Upper lobe of right lung (tissue), 1 donor: ENCODE measurements at regions not wholly inside any gene's neighbourhood (a gene's known extent, or its start where the extent isn't known, plus 50 kb on each side); places are given as distances from the start of the nearest gene placed in this dataset.

ENCODE experiments used
- ATAC-seq: fragments of 200-7000 bp; cut with Tn5 transposase; one replicate; pipeline ENCODE4 v1.9.1; 2020; ENCODE audit warnings: mild to moderate bottlenecking, moderate library complexity
- DNase-seq: peaks from one replicate; pipeline ENCODE4 v3.0.0-alpha.2; 2020
- H3K27ac ChIP-seq: fragments of 200-600 bp; one replicate; pipeline ENCODE4 v1.8.0; 2022
- H3K27me3 ChIP-seq: fragments of 200-600 bp; one replicate; pipeline ENCODE4 v1.8.0; 2022; ENCODE audit warnings: mild to moderate bottlenecking
- H3K36me3 ChIP-seq: fragments of 200-600 bp; one replicate; pipeline ENCODE4 v1.8.0; 2022
- H3K4me1 ChIP-seq: fragments of 200-600 bp; one replicate; pipeline ENCODE4 v1.8.0; 2022
- H3K4me3 ChIP-seq: fragments of 200-600 bp; one replicate; pipeline ENCODE4 v1.8.0; 2022; ENCODE audit warnings: mild to moderate bottlenecking
- H3K9me3 ChIP-seq: fragments of 200-600 bp; one replicate; pipeline ENCODE4 v1.8.0; 2022
- intact Hi-C: fragments of 100-400 bp; cut with DNase I; formaldehyde crosslinking; loops from one replicate; pipeline ENCODE4 v1.11.0; 2022
- TF ChIP-seq, protein P1 (sequence below): fragments of 200-600 bp; IDR thresholded peaks from one replicate; pipeline ENCODE4 v1.8.0; 2022; ENCODE audit warnings: antibody characterized with exemption
- donor health status: DM: no; HTN: yes; CAD: no; lungs with severe emphysema.

GRCh38 chr12:43221216-43221615, 330.8 kb downstream of the ADAMTS20 start:
- no peak overlapping the region for H3K27ac ChIP-seq
- no peak overlapping the region for H3K4me3 ChIP-seq
- no peak for DNase-seq
- no peaks in the 10 kb centered on the region for H3K27me3 ChIP-seq
- no peaks in the 10 kb centered on the region for H3K9me3 ChIP-seq
- TF ChIP-seq, protein P1, sequence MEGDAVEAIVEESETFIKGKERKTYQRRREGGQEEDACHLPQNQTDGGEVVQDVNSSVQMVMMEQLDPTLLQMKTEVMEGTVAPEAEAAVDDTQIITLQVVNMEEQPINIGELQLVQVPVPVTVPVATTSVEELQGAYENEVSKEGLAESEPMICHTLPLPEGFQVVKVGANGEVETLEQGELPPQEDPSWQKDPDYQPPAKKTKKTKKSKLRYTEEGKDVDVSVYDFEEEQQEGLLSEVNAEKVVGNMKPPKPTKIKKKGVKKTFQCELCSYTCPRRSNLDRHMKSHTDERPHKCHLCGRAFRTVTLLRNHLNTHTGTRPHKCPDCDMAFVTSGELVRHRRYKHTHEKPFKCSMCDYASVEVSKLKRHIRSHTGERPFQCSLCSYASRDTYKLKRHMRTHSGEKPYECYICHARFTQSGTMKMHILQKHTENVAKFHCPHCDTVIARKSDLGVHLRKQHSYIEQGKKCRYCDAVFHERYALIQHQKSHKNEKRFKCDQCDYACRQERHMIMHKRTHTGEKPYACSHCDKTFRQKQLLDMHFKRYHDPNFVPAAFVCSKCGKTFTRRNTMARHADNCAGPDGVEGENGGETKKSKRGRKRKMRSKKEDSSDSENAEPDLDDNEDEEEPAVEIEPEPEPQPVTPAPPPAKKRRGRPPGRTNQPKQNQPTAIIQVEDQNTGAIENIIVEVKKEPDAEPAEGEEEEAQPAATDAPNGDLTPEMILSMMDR, result no peak
- H3K36me3 ChIP-seq, result no peaks in the 10 kb centered on the region
- H3K4me1 ChIP-seq, result no peaks in the 10 kb centered on the region
- intact Hi-C loops, result no loop called here
- no peak for ATAC-seq

GRCh38 chr12:43216490-43216889, 335.5 kb downstream of the ADAMTS20 start:
- Histone ChIP-seq H3K4me1 (no peaks in the 10 kb centered on the region), H3K4me3 (no peak overlapping the region), H3K9me3 (no peaks in the 10 kb centered on the region), H3K36me3 (no peaks in the 10 kb centered on the region), H3K27me3 (no peaks in the 10 kb centered on the region), H3K27ac (no peak overlapping the region)
- intact Hi-C loops, result no loop called here
- no peak for DNase-seq
- TF ChIP-seq, protein P1, result no peak
- ATAC-seq, result no peak

GRCh38 chr12:43214166-43214565, 337.8 kb downstream of the ADAMTS20 start:
- intact Hi-C loops, result no loop called here
- Histone ChIP-seq H3K4me3 (no peak overlapping the region), H3K9me3 (no peaks in the 10 kb centered on the region), H3K27me3 (no peaks in the 10 kb centered on the region), H3K4me1 (no peaks in the 10 kb centered on the region), H3K36me3 (no peaks in the 10 kb centered on the region), H3K27ac (no peak overlapping the region)
- ATAC-seq, result no peak
- TF ChIP-seq, protein P1, result no peak
- DNase-seq, result no peak

DNA sequence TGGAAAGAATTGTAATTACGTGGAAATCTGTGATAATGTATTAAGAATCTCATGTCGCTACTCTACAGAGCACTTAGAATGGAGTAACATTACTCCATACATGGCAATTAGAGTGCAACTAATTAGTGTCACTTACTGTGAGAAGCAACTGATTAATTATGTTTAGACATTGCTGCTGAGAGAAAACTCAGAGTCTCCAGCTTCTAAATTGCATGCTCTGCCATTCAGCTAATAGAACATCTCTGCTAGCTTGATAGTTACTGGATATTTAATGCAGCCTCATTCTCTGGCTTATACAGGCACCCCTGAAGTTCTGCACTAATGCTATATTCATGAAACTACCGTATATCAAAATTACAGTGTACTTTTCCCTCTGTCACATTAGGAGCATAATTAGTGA, 338.4 kb downstream of the ADAMTS20 start:
- TF ChIP-seq, protein P1, result no peak
- Histone ChIP-seq H3K27me3 (no peaks in the 10 kb centered on the region), H3K27ac (no peak overlapping the region), H3K4me1 (no peaks in the 10 kb centered on the region), H3K36me3 (no peaks in the 10 kb centered on the region), H3K9me3 (no peaks in the 10 kb centered on the region), H3K4me3 (no peak overlapping the region)
- ATAC-seq (no peak), DNase-seq (no peak)
- intact Hi-C loops, result no loop called here

DNA sequence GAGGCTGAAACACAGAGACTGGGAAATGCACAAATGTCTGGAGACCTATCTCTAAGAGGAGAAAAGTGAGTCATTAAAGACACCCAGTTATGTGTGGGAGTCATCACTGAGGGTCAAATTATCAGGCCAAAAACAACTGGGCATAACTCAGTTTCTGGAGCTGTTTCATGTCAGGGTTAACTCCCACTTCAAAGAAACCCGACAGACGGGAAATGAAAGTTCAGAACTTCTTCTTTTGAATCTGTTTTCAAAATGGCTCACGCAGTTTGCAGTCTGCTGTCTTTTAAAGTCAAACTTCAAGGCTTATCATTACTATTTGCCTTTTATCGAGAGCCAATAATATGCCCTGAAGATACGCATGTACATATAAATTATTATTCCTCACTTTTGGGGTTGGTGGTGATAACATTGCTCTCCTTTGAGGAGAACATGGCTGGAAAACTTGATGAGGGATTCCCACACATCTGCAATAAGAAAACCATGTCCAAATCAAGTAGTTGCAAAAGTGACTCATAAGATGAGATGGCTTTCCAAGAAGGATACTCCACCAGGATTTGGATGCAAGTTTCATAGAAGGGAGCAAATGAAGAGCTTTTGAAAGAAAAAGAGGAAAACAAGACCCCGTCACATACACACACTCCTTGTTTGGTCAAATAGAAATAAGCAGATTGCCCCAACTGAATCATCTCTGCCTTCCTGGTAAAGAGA, 341.4 kb downstream of the ADAMTS20 start:
- H3K27me3 ChIP-seq, result no peaks in the 10 kb centered on the region
- H3K4me3 ChIP-seq, result no peak overlapping the region
- no peaks in the 10 kb centered on the region for H3K9me3 ChIP-seq
- H3K27ac ChIP-seq, result no peak overlapping the region
- intact Hi-C loops, result no loop called here
- DNase-seq (no peak), ATAC-seq (no peak)
- TF ChIP-seq, protein P1, result no peak
- H3K4me1 ChIP-seq, result no peaks in the 10 kb centered on the region
- H3K36me3 ChIP-seq, result no peaks in the 10 kb centered on the region

GRCh38 chr12:43208627-43209026, 343.4 kb downstream of the ADAMTS20 start:
- no peak overlapping the region for H3K27ac ChIP-seq
- TF ChIP-seq, protein P1, result no peak
- no peaks in the 10 kb centered on the region for H3K27me3 ChIP-seq
- no peaks in the 10 kb centered on the region for H3K36me3 ChIP-seq
- H3K4me3 ChIP-seq, result no peak overlapping the region
- intact Hi-C loops, result no loop called here
- ATAC-seq, result no peak
- H3K9me3 ChIP-seq, result no peaks in the 10 kb centered on the region
- no peak for DNase-seq
- no peaks in the 10 kb centered on the region for H3K4me1 ChIP-seq
